HG03159 (cell line): ENCODE measurements at regions not wholly inside any gene's neighbourhood (a gene's known extent, or its start where the extent isn't known, plus 50 kb on each side); places are given as distances from the start of the nearest gene placed in this dataset.
"Not testable (repeated sequence)": the region's sequence is repeated elsewhere in the genome, so short reads cannot be mapped to it uniquely, and the experiment has no call there.

ENCODE experiments used
- ATAC-seq: cut with Tn5 transposase; IDR thresholded peaks from one replicate; pipeline ENCODE4 v1.9.1; 2021; ENCODE audit warnings: mild to moderate bottlenecking, moderate library complexity; ENCODE audit not compliant: unreplicated experiment

- ATAC-seq, result no peak
Measured at GRCh38 chr16:47872225-47872624, 283.6 kb downstream of the ABCC12 start.

- ATAC-seq, result no peak
Measured at GRCh38 chr16:47866423-47866822, 289.4 kb downstream of the ABCC12 start.

- no peak for ATAC-seq
Measured at GRCh38 chr16:47865337-47865855, 290.4 kb downstream of the ABCC12 start.

- not testable (repeated sequence) for ATAC-seq
Measured at GRCh38 chr16:47864262-47864661, 291.5 kb downstream of the ABCC12 start.

DNA sequence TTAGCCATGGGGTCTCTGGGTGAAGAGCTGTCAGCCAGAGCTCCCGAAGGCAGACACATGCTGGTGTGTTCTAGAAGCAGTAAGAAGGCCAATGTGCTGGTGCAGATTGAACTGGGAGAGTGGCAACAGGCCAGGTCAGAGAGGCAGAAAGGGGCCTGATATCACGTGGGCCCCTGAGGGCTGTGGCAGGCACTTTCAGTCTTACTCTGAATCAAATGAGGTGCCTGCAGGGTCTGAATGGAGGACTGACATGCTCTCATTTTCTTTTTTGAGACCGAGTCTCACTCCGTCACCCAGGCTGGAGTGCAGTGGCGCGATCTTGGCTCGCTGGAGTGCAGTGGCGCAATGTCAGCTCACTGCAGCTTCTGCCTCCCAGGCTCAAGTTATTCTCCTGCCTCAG lies 293.8 kb downstream of the ABCC12 start:
- ATAC-seq, result no peak

GRCh38 chr16:47858333-47858982 lies 297.3 kb downstream of the ABCC12 start:
- ATAC-seq, result no peak

DNA sequence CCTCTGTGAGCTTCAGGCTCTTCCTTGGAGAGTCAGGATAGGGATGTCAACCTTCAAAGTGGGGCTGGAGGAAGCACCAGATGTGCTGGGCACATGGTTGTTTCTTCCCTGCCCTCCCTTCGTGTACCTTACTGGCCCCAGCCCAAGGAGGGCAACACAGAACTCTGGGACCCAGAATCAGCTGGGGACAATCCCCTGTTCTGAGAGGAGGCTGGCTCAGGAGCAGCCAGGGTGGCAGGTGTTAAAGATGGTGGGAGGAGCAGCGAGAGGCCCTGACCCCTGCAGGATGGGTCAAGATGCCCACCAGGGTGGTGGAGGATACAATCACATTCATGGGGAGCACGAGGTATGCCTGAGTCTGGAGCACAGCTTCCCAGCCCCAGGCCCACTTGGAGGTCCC lies 300.4 kb downstream of the ABCC12 start:
- no peak for ATAC-seq

DNA sequence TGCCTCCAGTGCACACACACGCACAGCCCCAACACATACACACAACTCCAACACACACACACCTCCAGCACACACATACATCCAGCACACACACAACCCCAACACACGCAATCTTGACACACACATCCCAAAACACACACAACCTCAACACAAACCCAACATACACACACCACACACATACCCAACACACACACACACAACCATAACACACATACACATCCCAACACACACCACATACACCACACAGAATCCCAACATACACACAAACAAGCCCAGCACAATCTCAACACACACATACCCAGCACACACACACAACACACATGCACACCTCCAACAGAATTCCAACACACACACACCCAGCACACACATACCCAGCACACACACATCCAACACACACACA lies 301.1 kb downstream of the ABCC12 start:
- ATAC-seq, result no peak

DNA sequence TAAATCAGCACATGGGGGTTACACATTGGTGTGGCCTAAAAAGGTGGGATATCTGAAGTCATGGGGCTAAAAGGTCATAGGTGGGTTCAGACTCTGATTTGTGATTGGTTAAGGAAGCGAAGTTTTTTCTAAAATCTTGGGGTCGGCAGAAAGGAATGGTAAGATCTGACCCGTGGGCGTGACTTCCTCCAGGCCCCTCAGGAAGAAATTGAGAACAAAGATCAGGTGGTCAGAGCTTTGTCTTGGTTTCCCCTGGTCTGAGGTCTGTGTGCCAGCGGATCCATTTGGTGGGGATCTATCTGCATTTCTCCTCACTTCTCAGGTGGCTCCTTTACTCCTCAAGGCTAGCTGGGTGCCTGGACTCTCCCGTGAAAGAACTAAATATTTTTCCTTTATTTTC lies 302.8 kb downstream of the ABCC12 start:
- no peak for ATAC-seq

DNA sequence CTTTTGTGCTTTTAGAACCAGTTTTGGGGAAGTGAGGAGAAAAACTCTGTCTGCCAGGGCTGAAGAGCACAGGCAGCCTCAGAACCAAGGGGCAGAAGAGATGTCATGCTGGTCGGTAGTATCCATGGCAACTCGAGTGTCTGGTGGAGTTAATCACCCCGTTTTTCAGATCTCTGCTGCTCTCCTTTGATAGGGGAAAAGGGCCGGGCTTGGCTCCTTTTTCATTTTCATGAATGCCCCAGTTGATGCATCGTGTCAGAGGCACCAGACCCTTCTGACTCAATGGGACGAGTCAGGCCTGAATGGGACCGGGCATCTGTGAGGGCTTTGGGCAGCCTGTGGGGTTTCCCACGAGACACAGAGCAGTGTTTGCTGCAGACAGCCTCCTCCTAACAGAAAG lies 304.6 kb downstream of the ABCC12 start:
- ATAC-seq, result no peak

- ATAC-seq, result no peak
Measured at GRCh38 chr16:47849736-47850135, 306.1 kb downstream of the ABCC12 start.

DNA sequence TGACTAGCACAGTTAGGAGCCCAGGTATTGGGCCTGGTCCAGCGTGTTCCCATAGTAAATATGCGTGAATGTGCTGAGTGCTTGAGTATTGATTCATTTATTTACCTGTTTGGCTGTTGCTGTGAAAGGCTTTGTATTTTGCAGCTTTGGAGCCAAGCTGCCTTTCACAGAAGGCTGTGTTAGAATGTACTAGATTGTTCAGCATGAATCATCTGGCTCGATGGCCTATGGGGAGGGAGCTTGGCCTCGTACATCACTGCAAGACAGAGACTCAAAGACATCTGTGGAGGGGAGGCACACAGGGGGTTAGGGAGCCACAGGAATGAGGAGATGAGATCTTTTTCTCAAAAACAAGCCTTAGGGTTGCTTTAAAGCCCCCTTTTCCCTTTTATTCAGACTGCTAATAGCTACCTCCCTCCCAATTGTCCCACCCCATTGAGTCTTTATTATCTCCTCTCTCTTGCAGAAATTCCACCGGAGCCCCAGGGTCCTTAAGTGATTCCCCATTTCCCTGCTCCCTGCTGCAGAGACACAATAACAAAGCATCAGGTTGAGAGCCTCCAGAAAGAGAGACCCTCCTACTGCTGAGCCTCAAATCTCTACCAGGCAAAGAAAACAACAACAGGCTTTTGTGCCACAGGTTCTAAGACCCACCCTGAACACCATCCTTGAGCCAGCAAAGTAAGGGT lies 307.2 kb downstream of the ABCC12 start:
- ATAC-seq, result no peak

- ATAC-seq, result no peak
Measured at GRCh38 chr16:47847220-47847970, 308.4 kb downstream of the ABCC12 start.

- no peak for ATAC-seq
Measured at GRCh38 chr16:47834485-47835024, 321.2 kb downstream of the ABCC12 start.

GRCh38 chr16:47833771-47834170 lies 322.0 kb downstream of the ABCC12 start:
- ATAC-seq, result no peak

DNA sequence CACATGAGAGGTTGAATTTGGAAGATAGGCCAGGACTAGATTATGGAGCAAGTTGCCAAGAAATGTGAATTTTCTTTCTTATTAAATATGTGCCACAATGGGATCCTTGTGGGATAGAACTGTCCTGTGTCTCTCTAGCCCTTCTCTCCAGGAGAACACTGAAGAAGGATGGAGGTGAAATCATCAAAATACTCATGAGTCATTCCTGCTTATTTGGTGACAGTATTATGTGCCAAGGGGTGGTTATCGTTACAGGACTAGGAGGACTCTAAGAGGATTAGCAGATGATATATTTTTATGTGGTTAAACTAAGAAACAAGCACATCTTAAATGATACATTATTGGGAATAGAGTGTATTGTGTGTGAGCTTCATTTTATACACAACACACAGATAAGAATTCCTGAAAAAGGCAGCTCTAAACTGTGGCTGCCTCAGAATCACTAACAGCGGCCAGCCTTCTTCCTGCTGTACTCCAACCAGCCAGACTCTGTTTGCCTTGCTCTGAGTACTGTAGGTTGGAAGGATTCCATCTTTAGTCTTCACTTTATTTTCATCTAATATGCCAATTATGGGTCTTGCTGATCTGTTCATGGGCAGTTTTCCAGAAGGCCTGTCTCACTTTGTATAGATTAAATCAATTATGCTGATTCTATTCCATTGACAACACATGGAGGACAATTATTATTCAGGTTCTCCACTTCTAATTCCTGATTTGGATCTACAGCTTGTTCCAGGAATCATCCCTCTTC lies 325.8 kb downstream of the ABCC12 start:
- no peak for ATAC-seq

- ATAC-seq, result no peak
Measured at GRCh38 chr16:47826070-47826469, 329.7 kb downstream of the ABCC12 start.

GRCh38 chr16:47817048-47817447 lies 338.7 kb downstream of the ABCC12 start:
- no peak for ATAC-seq

DNA sequence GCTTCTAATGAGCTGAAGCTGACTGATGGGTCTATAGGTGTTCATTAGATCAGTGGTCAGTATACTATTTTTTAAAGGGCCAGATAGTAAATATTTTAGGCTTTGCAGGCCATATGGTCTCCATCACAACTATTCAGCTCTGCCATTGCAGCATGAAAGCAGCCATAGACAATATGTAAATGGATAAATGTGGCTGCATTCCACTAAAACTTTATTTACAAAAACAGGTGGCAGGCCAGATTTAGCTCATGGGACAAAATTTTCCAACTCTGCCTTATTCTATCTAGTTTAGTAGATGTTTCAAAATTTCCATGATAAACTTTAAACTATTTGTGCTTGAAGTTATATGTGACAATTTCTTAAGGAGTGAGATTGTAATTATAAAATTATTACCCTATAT lies 339.3 kb downstream of the ABCC12 start:
- no peak for ATAC-seq

GRCh38 chr16:47815655-47816054 lies 340.1 kb downstream of the ABCC12 start:
- no peak for ATAC-seq

DNA sequence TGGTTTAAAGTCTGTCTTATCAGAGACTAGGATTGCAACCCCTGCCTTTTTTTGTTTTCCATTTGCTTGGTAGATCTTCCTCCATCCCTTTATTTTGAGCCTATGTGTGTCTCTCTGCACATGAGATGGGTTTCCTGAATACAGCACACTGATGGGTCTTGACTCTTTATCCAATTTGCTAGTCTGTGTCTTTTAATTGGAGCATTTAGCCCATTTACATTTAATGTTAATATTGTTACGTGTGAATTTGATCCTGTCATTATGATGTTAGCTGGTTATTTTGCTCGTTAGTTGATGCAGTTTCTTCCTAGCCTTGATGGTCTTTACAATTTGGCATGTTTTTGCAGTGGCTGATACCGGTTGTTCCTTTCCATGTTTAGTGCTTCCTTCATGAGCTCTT lies 344.0 kb downstream of the ABCC12 start:
- ATAC-seq, result not testable (repeated sequence)
